ENCODE measurements at regions not wholly inside any gene's neighbourhood (a gene's known extent, or its start where the extent isn't known, plus 50 kb on each side); places are given as distances from the start of the nearest gene placed in this dataset.

DNA sequence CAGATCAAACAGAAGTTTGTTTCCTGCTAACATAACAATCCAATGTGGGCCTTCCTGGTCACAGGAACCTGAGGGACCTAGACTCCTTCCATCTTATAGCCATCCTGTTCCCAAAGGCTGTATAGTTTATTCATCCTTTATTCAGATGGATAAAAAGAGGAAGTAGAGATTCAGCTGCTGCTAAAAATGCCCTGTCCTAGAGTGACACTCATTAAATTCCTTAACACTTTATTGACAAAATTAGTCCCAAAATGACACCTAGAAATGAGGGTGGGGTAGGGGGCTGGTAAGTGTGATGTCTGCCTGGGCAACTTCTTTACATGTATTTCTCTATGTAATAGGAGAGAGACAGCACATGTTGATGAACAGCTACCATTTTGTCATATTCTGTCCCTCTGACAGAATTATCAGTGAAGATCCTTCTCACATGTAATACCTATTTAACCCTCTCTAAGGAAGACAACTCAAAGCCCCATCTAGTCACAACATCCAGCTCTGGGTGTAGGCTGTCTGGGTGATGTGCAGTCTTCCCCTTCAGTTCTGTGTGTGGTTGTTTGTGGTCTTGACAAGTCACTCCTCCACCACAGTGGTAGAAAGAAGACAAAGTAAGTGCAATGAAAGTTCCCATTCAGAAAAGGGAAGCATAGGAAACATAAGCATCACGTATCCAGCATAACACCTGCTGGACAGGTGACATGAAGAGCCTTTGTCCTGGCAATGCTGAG is 253.9 kb upstream of the CNTNAP5 start:
- DNase-seq = no peak
- H3K27me3 Mint-ChIP-seq (ENCODE audit: low read depth, poor library complexity) = peaks cover 4% of the 10 kb centered on the region
- peaks cover 4% of the 10 kb centered on the region for H3K4me1 Mint-ChIP-seq
- no peaks in the 10 kb centered on the region for H3K9me3 Mint-ChIP-seq
- no peak for TF ChIP-seq CTCF (IDR thresholded peaks at IDR 0.05)
- H3K4me3 Mint-ChIP-seq = no peak overlapping the region
- no peak overlapping the region for H3K27ac Mint-ChIP-seq
- no peaks in the 10 kb centered on the region for H3K36me3 Mint-ChIP-seq (ENCODE audit: low read depth)

DNA sequence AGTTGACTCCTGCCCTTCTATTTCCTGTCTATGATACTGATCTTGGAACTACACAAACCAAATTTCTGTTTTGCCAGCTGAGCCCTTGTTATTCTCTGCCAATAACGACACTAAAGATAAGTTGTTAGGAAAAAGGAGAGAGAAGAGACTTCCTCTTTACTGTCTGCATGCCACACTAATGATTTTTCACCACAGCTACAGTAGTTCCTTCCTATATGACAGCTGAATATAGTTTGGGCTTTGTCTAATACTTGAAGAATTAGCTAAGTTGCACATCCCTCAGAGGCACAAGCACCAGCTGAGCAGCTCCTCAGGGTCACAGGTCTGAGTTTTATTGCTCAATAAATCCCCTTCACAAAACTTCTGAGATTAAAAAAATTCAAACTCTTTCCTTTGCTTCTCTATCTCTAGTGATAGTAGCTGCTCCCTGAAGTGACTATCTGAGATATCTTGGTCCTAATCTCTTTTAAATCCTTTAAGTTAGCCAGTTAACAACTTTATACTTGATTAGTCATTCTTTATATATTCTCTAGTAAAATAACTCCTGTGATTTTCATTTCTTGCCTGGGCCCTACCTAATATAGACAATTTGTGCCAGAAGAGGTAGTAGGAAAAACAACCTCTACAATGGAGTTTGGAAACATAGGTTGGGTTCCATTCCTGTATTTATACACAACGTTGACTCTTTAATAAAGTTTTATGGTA is 253.0 kb upstream of the CNTNAP5 start:
- Mint-ChIP-seq H3K27me3 (ENCODE audit: low read depth, poor library complexity) (peaks cover 4% of the 10 kb centered on the region), H3K27ac (no peak overlapping the region), H3K4me3 (no peak overlapping the region), H3K4me1 (peaks cover 4% of the 10 kb centered on the region), H3K36me3 (ENCODE audit: low read depth) (no peaks in the 10 kb centered on the region), H3K9me3 (no peaks in the 10 kb centered on the region)
- no peak for DNase-seq
- no peak for TF ChIP-seq CTCF (IDR thresholded peaks at IDR 0.05)

DNA sequence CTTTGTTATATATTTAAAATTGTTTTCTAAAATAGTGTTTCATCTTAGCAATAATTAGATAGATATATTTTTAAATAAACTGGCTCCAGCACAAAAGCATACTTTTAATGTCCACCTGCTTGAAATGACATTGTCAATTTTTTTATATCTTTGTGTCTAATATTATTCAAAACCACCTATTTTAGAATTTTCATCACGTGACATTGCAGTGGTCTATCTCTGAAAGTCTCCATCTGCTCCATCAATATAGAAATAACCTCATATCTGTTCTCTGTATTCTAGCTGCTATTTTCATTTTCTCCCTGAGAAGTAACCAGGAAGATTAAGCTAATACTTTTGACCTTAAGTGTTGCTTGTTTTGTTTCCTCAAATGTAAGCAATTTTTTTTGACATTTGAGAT is 248.0 kb upstream of the CNTNAP5 start:
- Mint-ChIP-seq H3K4me3 (no peak overlapping the region), H3K27ac (no peak overlapping the region), H3K27me3 (ENCODE audit: low read depth, poor library complexity) (peaks cover 4% of the 10 kb centered on the region), H3K9me3 (no peaks in the 10 kb centered on the region), H3K4me1 (peaks cover 12% of the 10 kb centered on the region), H3K36me3 (ENCODE audit: low read depth) (no peaks in the 10 kb centered on the region)
- DNase-seq = no peak
- no peak for TF ChIP-seq CTCF (IDR thresholded peaks at IDR 0.05)

GRCh38 chr2:123783164-123783563 is 241.9 kb upstream of the CNTNAP5 start:
- H3K36me3 Mint-ChIP-seq (ENCODE audit: low read depth) = no peaks in the 10 kb centered on the region

GRCh38 chr2:123785332-123785731 is 239.8 kb upstream of the CNTNAP5 start:
- H3K4me1 Mint-ChIP-seq = peaks cover 6% of the 10 kb centered on the region

More at GRCh38 chr2:123783164-123783563, 241.9 kb upstream of the CNTNAP5 start:
- peaks cover 21% of the 10 kb centered on the region for H3K9me3 Mint-ChIP-seq
- TF ChIP-seq CTCF (IDR thresholded peaks at IDR 0.05) = no peak
- peaks cover 3% of the 10 kb centered on the region for H3K27me3 Mint-ChIP-seq (ENCODE audit: low read depth, poor library complexity)
- H3K4me1 Mint-ChIP-seq = peaks cover 11% of the 10 kb centered on the region
- no peak overlapping the region for H3K4me3 Mint-ChIP-seq
- no peak overlapping the region for H3K27ac Mint-ChIP-seq
- DNase-seq = no peak

More at GRCh38 chr2:123785332-123785731, 239.8 kb upstream of the CNTNAP5 start:
- no peak overlapping the region for H3K4me3 Mint-ChIP-seq
- peaks cover 3% of the 10 kb centered on the region for H3K27me3 Mint-ChIP-seq (ENCODE audit: low read depth, poor library complexity)
- H3K9me3 Mint-ChIP-seq = peaks cover 21% of the 10 kb centered on the region
- TF ChIP-seq CTCF (IDR thresholded peaks at IDR 0.05) = no peak
- H3K27ac Mint-ChIP-seq = no peak overlapping the region
- no peak for DNase-seq
- no peaks in the 10 kb centered on the region for H3K36me3 Mint-ChIP-seq (ENCODE audit: low read depth)

Data from nephron progenitor cell (in vitro differentiated cells).